ENCODE measurements at regions not wholly inside any gene's neighbourhood (a gene's known extent, or its start where the extent isn't known, plus 50 kb on each side); places are given as distances from the start of the nearest gene placed in this dataset.

DNA sequence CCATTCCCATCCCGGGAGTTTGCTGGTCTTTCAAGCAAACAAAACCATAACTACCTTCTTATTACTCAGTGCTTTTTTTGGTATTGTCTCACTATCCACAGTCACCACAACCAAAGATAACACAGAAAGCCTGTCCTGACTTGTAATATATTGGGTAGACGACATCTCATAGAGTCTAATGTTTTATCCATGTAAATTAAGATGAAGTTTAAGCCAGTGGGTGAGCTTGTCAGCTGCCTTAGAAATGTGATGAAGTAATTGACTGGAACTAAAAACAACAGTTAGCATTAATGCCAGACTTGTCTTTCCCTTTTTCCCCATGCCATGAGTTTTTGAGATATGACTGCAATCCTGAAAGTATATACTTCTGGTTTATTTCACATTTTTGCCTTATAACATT is 282.7 kb upstream of the PRDM1 start:
- H3K4me3 ChIP-seq (ENCODE audit: low read depth, low read length) = no peak overlapping the region
- TF ChIP-seq MYC (IDR thresholded peaks at IDR 0.05; ENCODE audit: low read depth, low read length) (no peak), POLR2A (IDR thresholded peaks at IDR 0.05; ENCODE audit: extremely low read depth, insufficient read length) (no peak)
- TF ChIP-seq, protein P1, sequence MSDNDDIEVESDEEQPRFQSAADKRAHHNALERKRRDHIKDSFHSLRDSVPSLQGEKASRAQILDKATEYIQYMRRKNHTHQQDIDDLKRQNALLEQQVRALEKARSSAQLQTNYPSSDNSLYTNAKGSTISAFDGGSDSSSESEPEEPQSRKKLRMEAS (IDR thresholded peaks at IDR 0.05; ENCODE audit: low read depth, low read length) = no peak
- TF ChIP-seq, protein P2, sequence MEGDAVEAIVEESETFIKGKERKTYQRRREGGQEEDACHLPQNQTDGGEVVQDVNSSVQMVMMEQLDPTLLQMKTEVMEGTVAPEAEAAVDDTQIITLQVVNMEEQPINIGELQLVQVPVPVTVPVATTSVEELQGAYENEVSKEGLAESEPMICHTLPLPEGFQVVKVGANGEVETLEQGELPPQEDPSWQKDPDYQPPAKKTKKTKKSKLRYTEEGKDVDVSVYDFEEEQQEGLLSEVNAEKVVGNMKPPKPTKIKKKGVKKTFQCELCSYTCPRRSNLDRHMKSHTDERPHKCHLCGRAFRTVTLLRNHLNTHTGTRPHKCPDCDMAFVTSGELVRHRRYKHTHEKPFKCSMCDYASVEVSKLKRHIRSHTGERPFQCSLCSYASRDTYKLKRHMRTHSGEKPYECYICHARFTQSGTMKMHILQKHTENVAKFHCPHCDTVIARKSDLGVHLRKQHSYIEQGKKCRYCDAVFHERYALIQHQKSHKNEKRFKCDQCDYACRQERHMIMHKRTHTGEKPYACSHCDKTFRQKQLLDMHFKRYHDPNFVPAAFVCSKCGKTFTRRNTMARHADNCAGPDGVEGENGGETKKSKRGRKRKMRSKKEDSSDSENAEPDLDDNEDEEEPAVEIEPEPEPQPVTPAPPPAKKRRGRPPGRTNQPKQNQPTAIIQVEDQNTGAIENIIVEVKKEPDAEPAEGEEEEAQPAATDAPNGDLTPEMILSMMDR (IDR thresholded peaks at IDR 0.05; ENCODE audit: low read depth, low read length) = no peak
- no peak for DNase-seq (ENCODE audit: low read depth)

DNA sequence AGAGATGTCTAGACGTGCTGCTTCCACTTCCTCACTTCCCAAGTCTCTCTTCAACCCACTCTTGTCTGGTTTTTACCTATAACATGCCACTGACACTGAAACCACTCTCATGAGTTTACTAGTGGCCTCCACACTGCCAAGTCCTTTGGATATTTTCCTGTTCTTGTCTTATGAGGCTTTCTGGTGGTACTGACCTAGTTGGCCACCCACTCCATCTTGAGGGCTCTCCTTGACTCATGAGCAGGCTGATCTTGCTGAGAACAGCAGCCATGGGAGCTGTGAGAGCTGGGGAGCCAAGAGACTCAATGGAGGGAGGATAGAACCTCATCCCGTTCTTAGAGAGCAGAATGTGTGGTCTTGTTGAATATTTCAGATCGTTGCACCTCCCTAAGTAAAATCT is 283.4 kb upstream of the PRDM1 start:
- TF ChIP-seq MYC (IDR thresholded peaks at IDR 0.05; ENCODE audit: low read depth, low read length) = no peak
- no peak for TF ChIP-seq POLR2A (IDR thresholded peaks at IDR 0.05; ENCODE audit: extremely low read depth, insufficient read length)
- TF ChIP-seq, protein P2 (IDR thresholded peaks at IDR 0.05; ENCODE audit: low read depth, low read length) = no peak
- TF ChIP-seq, protein P1 (IDR thresholded peaks at IDR 0.05; ENCODE audit: low read depth, low read length) = no peak
- no peak overlapping the region for H3K4me3 ChIP-seq (ENCODE audit: low read depth, low read length)
- DNase-seq (ENCODE audit: low read depth) = no peak

DNA sequence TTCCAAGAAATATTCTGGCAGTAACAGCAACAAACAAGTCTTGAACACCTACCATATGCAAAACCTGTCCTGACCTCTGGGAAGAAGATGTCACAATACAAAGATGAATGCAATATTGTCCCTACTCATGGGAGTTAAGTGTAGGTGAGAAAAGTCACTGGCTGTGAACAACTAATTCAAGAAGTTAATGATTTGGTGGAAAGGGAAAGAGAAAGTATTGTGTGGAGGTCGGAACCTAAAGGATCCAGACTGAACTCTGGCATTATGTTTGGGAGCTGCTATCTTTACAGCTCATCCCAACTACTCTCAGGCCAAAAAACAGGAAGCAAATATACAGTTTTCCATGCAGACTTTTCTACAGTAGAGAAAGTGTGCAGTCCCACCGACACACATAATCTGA is 285.3 kb upstream of the PRDM1 start:
- no peak for TF ChIP-seq POLR2A (IDR thresholded peaks at IDR 0.05; ENCODE audit: extremely low read depth, insufficient read length)
- TF ChIP-seq, protein P2 (IDR thresholded peaks at IDR 0.05; ENCODE audit: low read depth, low read length) = no peak
- TF ChIP-seq MYC (IDR thresholded peaks at IDR 0.05; ENCODE audit: low read depth, low read length) = no peak
- TF ChIP-seq, protein P1 (IDR thresholded peaks at IDR 0.05; ENCODE audit: low read depth, low read length) = no peak
- DNase-seq (ENCODE audit: low read depth) = no peak
- no peak overlapping the region for H3K4me3 ChIP-seq (ENCODE audit: low read depth, low read length)

DNA sequence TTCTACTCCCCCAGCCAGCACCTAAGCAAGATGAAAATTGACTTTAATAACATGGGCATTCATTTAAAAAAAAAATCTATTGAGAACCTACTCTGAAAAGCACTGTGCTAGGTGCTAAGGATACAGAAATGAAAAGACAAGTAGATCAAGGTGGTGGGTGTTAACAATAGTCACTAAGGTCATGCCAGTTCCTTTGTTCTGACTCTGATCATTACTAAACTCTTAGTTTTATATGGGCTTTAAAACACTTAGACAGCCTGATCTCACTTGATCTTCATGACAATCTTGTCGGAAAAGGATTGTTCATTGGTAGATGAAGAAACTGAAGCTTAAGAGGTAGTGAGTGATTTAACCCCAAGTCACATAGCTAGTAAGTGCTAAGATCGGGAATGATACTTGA is 285.7 kb upstream of the PRDM1 start:
- no peak for TF ChIP-seq MYC (IDR thresholded peaks at IDR 0.05; ENCODE audit: low read depth, low read length)
- TF ChIP-seq, protein P1 (IDR thresholded peaks at IDR 0.05; ENCODE audit: low read depth, low read length) = no peak
- TF ChIP-seq, protein P2 (IDR thresholded peaks at IDR 0.05; ENCODE audit: low read depth, low read length) = no peak
- no peak for TF ChIP-seq POLR2A (IDR thresholded peaks at IDR 0.05; ENCODE audit: extremely low read depth, insufficient read length)
- no peak overlapping the region for H3K4me3 ChIP-seq (ENCODE audit: low read depth, low read length)

DNA sequence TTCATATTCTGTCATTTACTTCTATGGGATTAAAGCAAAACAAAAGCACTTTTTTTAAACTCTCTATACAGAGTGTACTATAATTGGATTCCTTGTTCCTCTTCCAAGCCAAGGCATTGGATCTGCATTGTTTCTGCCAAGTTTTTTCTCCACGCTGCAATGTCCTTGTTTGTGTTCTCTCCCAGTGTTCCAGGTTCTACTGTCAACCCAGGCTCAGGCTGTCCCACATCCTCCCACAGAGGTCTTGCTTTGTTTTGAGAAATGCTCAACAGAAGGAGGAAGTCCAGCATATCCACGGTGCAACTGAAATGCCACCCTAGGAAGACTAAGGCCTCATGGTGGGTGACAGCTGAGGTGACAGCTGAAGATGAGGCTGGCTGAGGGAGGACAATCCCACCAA is 287.1 kb upstream of the PRDM1 start:
- H3K4me3 ChIP-seq (ENCODE audit: low read depth, low read length) = no peak overlapping the region
- TF ChIP-seq, protein P2 (IDR thresholded peaks at IDR 0.05; ENCODE audit: low read depth, low read length) = no peak
- TF ChIP-seq, protein P1 (IDR thresholded peaks at IDR 0.05; ENCODE audit: low read depth, low read length) = 0 out of 2 replicates have a peak, but pooled peaks have one; percentile 17
- no peak for TF ChIP-seq MYC (IDR thresholded peaks at IDR 0.05; ENCODE audit: low read depth, low read length)
- TF ChIP-seq POLR2A (IDR thresholded peaks at IDR 0.05; ENCODE audit: extremely low read depth, insufficient read length) = no peak
- peak; percentile 59 for DNase-seq (ENCODE audit: low read depth)

More for the DNA sequence above, 285.7 kb upstream of the PRDM1 start:
- DNase-seq (ENCODE audit: low read depth) = no peak
